ACC112 (cell line): ENCODE measurements at regions not wholly inside any gene's neighbourhood (a gene's known extent, or its start where the extent isn't known, plus 50 kb on each side); places are given as distances from the start of the nearest gene placed in this dataset.

Experiments used
- H2AFZ ChIP-seq: fragments of 200-600 bp; sonication (generic); one replicate; pipeline ENCODE4 v1.6.0; 2017; ENCODE audit warnings: antibody characterized with exemption, low read length; ENCODE audit not compliant: unreplicated experiment
- H3K27ac ChIP-seq: fragments of 200-600 bp; sonication (generic); 2 replicates; pipeline ENCODE4 v1.5.1; 2014; ENCODE audit warnings: low read depth, mild to moderate bottlenecking, antibody characterized with exemption, low read length, moderate library complexity
- H3K27me3 ChIP-seq: fragments of 200-600 bp; sonication (generic); 2 replicates; pipeline ENCODE4 v1.6.1; 2014; ENCODE audit warnings: mild to moderate bottlenecking, antibody characterized with exemption, low read length, moderate library complexity, mixed read lengths; ENCODE audit not compliant: insufficient read depth
- H3K36me3 ChIP-seq: fragments of 200-600 bp; sonication (generic); 2 replicates; pipeline ENCODE4 v1.6.1; 2016; ENCODE audit warnings: mild to moderate bottlenecking, antibody characterized with exemption, low read length, moderate library complexity, mixed read lengths; ENCODE audit not compliant: insufficient read depth
- H3K4me1 ChIP-seq: fragments of 200-600 bp; sonication (generic); one replicate; pipeline ENCODE4 v1.6.1; 2016; ENCODE audit warnings: low read length, mixed read lengths; ENCODE audit not compliant: insufficient read depth, unreplicated experiment, control insufficient read depth
- H3K4me3 ChIP-seq: fragments of 200-600 bp; sonication (generic); 2 replicates; pipeline ENCODE4 v1.5.1; 2014; ENCODE audit warnings: mild to moderate bottlenecking, low read depth, low read length
- H3K79me2 ChIP-seq: fragments of 200-600 bp; sonication (generic); one replicate; pipeline ENCODE4 v1.6.0; 2016; ENCODE audit warnings: low read length; ENCODE audit not compliant: control insufficient read depth, unreplicated experiment, insufficient read depth

DNA sequence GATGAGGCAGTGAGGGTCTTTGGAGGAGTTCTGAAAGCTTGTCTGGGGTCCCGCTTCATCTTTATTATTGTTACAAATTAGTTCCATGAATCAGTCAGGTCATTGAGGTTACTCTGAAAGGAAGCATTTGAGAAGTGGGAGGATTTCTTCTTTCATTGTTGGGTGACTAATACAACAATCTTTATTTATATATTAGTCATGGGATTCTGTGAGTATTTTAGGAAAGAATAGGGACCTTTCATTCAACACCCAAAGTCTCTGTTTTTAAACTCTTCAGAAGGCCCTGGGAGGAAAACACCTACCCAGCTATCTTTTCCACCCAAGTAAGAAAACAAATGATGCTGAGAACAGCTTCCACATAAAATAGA, 98.3 kb downstream of the SOD2 start:
- Histone ChIP-seq H3K27ac (peak overlapping the region; percentile 97), H2AFZ (peak overlapping the region; percentile 8), H3K4me3 (peak overlapping the region; percentile 57), H3K27me3 (no peaks in the 10 kb centered on the region), H3K36me3 (no peaks in the 10 kb centered on the region), H3K79me2 (no peaks in the 10 kb centered on the region), H3K4me1 (peaks cover 26% of the 10 kb centered on the region)

DNA sequence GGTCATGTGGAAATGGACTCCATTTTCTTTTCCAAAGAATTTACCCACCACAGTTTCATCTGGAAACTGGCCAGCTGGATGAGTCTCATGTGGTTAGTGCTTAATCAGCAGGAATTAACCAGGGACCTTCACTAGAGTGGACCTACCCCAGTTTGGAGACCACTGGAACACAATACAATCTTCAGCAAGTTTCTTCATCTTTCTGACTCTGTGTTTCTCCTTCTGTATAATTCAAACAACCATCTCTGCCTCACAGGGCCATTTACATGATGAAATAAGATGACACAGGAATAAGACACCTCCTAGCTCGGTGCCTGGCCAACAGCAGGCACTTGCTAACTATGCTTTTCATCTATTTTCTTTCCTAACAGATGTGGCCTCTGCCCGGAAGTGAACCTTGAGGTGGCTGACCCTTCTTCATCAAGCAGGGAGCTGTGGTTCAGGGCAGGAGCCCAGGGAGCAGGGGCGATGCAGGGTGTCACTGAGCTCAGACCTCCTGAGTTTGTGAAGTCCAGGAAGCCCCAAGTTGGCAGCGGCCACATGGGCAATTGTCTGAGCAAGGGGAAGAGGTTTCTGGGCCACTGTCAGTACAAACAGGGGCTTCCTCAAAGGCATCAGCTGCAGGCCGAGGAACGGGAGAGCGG, 98.8 kb downstream of the SOD2 start:
- H3K27ac ChIP-seq, result peak overlapping the region; percentile 97
- no peaks in the 10 kb centered on the region for H3K27me3 ChIP-seq
- no peaks in the 10 kb centered on the region for H3K36me3 ChIP-seq
- H3K79me2 ChIP-seq, result no peaks in the 10 kb centered on the region
- H2AFZ ChIP-seq, result peak overlapping the region; percentile 23
- H3K4me3 ChIP-seq, result peak overlapping the region; percentile 48
- peaks cover 26% of the 10 kb centered on the region for H3K4me1 ChIP-seq

DNA sequence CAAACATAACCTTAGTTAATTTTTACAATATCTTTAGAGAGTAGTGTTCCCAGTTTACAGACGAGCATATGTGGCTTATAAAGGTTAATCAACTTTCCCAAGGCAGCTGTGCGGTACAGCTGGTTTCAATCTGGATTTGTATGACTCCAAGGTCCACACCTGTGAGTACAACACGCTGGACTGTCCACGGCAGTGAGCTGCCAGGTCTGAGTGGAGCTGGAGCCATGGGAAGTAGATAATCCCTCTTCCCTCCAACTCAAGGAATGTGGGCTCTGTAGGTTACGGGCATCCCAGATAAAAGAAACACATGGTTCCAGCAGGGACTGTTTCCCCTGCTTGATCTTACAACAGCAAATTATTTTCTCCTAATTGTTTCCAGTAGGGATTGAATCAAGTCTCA, 102.2 kb downstream of the SOD2 start:
- H3K79me2 ChIP-seq, result no peaks in the 10 kb centered on the region
- no peaks in the 10 kb centered on the region for H3K27me3 ChIP-seq
- H3K4me1 ChIP-seq, result peaks cover 21% of the 10 kb centered on the region
- no peak overlapping the region for H3K27ac ChIP-seq
- no peak overlapping the region for H2AFZ ChIP-seq
- no peaks in the 10 kb centered on the region for H3K36me3 ChIP-seq
- no peak overlapping the region for H3K4me3 ChIP-seq

DNA sequence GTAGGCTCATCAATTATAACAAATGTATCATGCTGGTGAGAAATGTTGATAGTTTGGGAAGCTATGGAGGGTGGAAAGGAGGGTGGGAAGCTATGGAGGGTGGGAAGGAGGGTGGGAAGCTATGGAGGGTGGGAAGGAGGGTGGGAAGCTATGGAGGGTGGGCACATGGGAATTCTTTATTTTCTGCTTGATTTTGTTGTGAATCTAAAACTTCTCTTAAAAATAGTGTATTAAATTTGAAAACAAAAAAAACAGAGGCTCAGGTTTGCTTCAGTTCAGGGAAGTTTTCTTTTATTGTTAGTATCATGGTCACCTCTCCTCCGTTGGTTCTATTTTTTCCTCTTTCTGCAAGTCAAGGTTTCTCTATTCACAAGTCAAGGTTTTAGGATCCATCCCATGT, 106.4 kb downstream of the SOD2 start:
- Histone ChIP-seq H3K27ac (no peak overlapping the region), H3K4me1 (no peaks in the 10 kb centered on the region), H3K36me3 (no peaks in the 10 kb centered on the region), H3K79me2 (no peaks in the 10 kb centered on the region), H3K27me3 (no peaks in the 10 kb centered on the region), H3K4me3 (no peak overlapping the region), H2AFZ (no peak overlapping the region)

DNA sequence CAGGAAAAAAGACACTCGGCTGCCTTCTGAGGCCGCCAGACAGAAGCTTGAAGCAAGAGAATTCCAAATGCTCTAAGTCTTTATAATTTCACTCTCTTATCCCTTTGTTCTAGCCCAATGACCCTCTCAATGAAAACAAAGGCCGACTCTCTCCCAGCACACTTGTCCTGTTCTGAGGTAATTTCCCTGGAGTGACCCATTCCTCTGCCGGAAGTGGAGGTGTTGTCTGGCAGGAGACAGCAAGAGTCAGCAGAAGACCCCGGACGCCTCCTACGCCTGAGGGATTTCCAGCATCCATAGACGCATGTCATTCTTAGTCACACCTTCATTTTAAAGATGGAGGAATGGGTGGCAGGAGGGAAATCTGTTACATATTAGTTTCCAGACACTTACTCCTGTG, 110.3 kb downstream of the SOD2 start:
- Histone ChIP-seq H2AFZ (no peak overlapping the region), H3K36me3 (no peaks in the 10 kb centered on the region), H3K4me1 (no peaks in the 10 kb centered on the region), H3K27me3 (no peaks in the 10 kb centered on the region), H3K27ac (no peak overlapping the region), H3K4me3 (no peak overlapping the region), H3K79me2 (no peaks in the 10 kb centered on the region)

DNA sequence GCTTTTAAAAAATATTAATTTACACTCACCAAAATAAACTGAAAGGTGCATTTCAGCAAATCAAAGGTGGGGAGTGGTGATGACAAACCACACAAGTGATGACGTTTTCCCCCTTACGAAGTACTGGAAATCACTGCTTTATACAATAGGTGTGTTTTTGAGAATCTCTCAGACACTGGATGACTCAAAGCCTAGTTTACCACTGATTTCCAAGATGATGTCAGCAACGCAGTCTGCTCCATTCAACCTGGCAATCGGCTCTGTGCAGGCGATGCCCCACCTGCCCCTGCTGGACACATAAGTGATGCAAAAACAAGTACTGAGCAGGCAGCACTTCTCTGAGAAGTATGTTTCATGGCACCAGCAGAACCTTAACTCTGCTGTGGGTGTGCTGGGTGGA, 114.4 kb downstream of the SOD2 start:
- no peak overlapping the region for H3K4me3 ChIP-seq
- H3K27me3 ChIP-seq, result no peaks in the 10 kb centered on the region
- no peaks in the 10 kb centered on the region for H3K79me2 ChIP-seq
- no peaks in the 10 kb centered on the region for H3K4me1 ChIP-seq
- H3K27ac ChIP-seq, result no peak overlapping the region
- no peaks in the 10 kb centered on the region for H3K36me3 ChIP-seq
- H2AFZ ChIP-seq, result no peak overlapping the region

DNA sequence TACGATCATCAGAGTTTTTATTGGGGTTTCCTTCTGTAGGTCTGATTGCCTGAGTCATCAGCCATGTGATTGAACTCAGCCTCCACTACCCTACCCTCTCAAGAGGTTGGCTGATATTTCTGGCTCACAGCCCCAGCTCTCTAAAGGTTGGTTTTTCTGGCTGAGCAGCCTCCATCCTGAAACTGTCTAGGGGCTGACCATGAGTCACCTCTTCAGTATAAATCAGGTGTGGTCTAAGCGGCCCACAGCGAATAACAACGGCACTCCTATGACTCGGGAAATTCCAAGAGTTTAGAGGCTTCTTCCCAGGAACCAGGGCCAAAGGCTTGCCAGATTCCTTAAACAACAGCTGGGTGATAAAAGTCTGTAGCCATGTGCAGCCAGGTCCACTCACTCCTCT, 115.5 kb downstream of the SOD2 start:
- no peak overlapping the region for H3K4me3 ChIP-seq
- H3K4me1 ChIP-seq, result no peaks in the 10 kb centered on the region
- H3K27me3 ChIP-seq, result no peaks in the 10 kb centered on the region
- H3K79me2 ChIP-seq, result no peaks in the 10 kb centered on the region
- H3K27ac ChIP-seq, result no peak overlapping the region
- H2AFZ ChIP-seq, result no peak overlapping the region
- H3K36me3 ChIP-seq, result no peaks in the 10 kb centered on the region

DNA sequence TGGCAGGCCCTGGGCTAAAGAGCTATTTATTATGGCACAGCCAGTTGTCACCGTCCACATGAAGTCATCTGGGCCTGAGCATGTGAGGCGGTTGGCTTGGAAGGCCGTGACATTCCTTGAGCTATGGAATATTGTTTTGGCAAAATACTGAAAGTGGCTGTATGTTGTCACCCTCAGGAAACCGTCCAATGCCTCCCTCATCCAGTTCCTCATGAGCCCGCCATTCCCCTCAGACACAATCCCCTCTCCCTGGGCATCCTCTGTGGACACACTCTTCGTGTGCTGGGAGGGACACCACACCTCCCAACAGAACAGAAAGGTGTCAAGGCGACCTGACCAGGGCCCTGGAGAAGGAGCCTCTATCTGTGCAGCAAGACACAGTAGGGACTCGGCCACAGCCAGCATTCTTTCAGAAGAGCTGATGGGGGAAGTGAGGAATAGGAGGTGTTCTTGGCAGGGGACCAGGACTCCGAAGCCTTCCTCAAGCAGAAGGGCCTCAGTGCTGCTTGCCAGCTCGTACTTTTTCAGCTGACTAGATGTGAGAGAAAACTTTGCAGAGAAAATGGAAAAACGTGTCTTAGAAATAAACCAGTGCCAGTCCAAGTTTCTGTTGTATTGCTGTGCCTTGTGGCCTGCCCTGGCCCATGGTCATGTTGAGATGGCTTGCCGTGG, 120.5 kb downstream of the SOD2 start:
- H3K4me1 ChIP-seq, result no peaks in the 10 kb centered on the region
- H3K4me3 ChIP-seq, result no peak overlapping the region
- H2AFZ ChIP-seq, result no peak overlapping the region
- H3K27ac ChIP-seq, result no peak overlapping the region
- no peaks in the 10 kb centered on the region for H3K27me3 ChIP-seq
- no peaks in the 10 kb centered on the region for H3K36me3 ChIP-seq
- H3K79me2 ChIP-seq, result no peaks in the 10 kb centered on the region

DNA sequence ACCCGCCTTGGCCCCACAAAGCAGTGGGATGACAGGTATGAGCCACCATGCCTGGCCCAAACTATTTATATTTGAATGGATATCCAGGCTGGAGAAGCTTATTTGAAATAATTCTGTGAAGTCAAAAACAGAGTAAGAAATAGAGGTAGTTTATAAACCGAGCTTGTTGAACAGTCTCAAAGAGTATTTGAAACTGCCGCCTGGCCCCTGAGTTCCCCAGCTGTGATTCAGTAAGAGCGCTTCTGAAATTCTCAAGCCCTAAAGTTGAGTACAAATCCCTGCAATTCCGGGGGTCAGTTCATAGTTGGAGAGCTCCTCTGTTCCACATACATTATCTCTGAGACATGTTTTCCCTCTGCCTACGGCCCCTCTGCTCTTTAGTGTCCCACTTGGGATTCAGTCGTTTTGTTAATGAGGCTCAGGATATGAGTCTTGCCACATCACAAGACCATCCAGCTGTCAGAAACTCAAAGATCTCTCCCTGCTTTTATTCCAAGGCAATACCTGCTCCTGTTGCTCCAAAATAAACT, 127.8 kb downstream of the SOD2 start:
- Histone ChIP-seq H2AFZ (no peak overlapping the region), H3K27ac (no peak overlapping the region), H3K79me2 (no peaks in the 10 kb centered on the region), H3K4me1 (no peaks in the 10 kb centered on the region), H3K36me3 (no peaks in the 10 kb centered on the region), H3K27me3 (no peaks in the 10 kb centered on the region; the same call in 1 of the 2 replicates), H3K4me3 (no peak overlapping the region)

DNA sequence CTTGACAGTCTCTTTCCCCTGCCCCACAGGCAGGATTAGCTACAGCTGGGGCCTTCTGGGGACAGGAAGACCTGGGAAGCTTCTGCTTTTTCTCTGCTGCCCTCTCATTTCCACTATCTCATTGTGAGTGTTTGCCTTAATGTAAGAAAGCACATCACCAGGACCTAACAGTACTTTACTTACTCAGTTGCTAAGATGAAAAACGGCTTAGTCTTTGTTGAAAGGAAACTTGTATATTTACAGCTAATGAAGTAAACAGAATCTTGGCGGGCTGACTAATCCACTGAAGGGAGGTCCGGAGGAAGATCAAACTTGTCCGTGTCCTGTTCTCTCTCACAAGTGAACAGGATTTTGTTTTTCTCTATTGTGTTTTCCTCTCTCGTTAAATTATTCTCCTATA, 128.6 kb downstream of the SOD2 start:
- no peak overlapping the region for H3K27ac ChIP-seq
- H2AFZ ChIP-seq, result no peak overlapping the region
- H3K4me3 ChIP-seq, result no peak overlapping the region
- no peaks in the 10 kb centered on the region for H3K4me1 ChIP-seq
- H3K36me3 ChIP-seq, result no peaks in the 10 kb centered on the region
- H3K27me3 ChIP-seq, result no peaks in the 10 kb centered on the region; the same call in 1 of the 2 replicates
- no peaks in the 10 kb centered on the region for H3K79me2 ChIP-seq

DNA sequence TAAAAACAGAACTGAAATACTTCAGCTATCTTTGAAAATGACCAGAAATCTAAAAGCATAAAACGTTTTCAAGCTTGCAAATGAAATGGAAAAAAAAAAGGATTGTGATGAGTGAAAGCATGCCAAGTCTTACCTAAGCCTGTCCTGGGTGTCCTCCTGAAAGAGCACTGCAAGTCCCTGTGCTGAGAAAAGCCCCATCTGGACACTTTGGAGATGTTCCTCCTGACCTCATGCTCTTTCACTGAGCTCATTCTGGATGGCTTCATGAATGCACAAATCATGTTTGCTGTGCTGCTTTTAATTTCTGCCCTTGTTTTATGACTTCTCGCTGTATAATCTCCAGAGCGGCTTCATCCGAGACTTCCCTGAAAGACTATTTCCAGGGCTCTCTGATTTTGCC, 136.0 kb downstream of the SOD2 start:
- H3K4me1 ChIP-seq, result no peaks in the 10 kb centered on the region
- H3K79me2 ChIP-seq, result no peaks in the 10 kb centered on the region
- H3K4me3 ChIP-seq, result no peak overlapping the region
- H3K27ac ChIP-seq, result no peak overlapping the region
- H3K27me3 ChIP-seq, result peaks cover 7% of the 10 kb centered on the region
- H3K36me3 ChIP-seq, result no peaks in the 10 kb centered on the region
- no peak overlapping the region for H2AFZ ChIP-seq
